ENCODE measurements at regions not wholly inside any gene's neighbourhood (a gene's known extent, or its start where the extent isn't known, plus 50 kb on each side); places are given as distances from the start of the nearest gene placed in this dataset.

- TF ChIP-seq CTCF (IDR thresholded peaks at IDR 0.05; ENCODE audit: low read depth, low read length, missing input control) (no peak), ZBTB33 (IDR thresholded peaks at IDR 0.05) (no peak)
Measured at GRCh38 chr12:58414398-58414871, 473.1 kb downstream of the ATP23 start.

Measured in liver (tissue), 2 donors.